Stomach (tissue), 4 donors: ENCODE measurements at regions not wholly inside any gene's neighbourhood (a gene's known extent, or its start where the extent isn't known, plus 50 kb on each side); places are given as distances from the start of the nearest gene placed in this dataset.

Source experiments
- CTCF ChIP-seq, 7 experiments: fragments of 450-650 bp in 4 of 7; fragments of 200-600 bp in 3 of 7; sonication (generic) in 3 of 7; IDR thresholded peaks; one replicate each; pipeline ENCODE4 v1.5.1; 2016 to 2019; ENCODE audit warnings: antibody characterized with exemption in 7 of 7, control low read depth in 2 of 7, mild to moderate bottlenecking in 1 of 7
- POLR2A ChIP-seq, 4 donors: fragments of 450-650 bp; IDR thresholded peaks; one replicate each; pipeline ENCODE4 v1.6.1; 2016; ENCODE audit warnings: antibody characterized with exemption in 4 of 4, control low read depth in 2 of 4, mild to moderate bottlenecking in 1 of 4, moderate library complexity in 1 of 4

- TF ChIP-seq CTCF (IDR thresholded peaks at IDR 0.05) (no peak), POLR2A (IDR thresholded peaks at IDR 0.05) (no peak)
These were observed 292.9 kb downstream of the BMP4 start for GRCh38 chr14:53663709-53664108.
